OCI-LY7 (cell line): ENCODE measurements at regions not wholly inside any gene's neighbourhood (a gene's known extent, or its start where the extent isn't known, plus 50 kb on each side); places are given as distances from the start of the nearest gene placed in this dataset.

Experiments
- BruUV-seq: library from RNA; stranded (reverse); fragments of 400-500 nt; replicated peaks from 2 replicates; lab custom pipeline; 2021; lab: Mats Ljungman, UMichigan
- CTCF ChIA-PET: fragments of 300-600 bp; sonication (Branson Sonifier 250); formaldehyde crosslinking; loops from one replicate; lab custom pipeline; 2022; ENCODE audit warnings: antibody characterized with exemption; ENCODE audit not compliant: unreplicated experiment; lab: Charles Lee
- POLR2A ChIA-PET: fragments of 300-600 bp; sonication (Branson Sonifier 250); formaldehyde crosslinking; loops from one replicate; lab custom pipeline; 2022; ENCODE audit warnings: antibody characterized with exemption; lab: Charles Lee
- DNase-seq: peaks from one replicate; pipeline ENCODE4 v3.0.0-alpha.2; 2015; ENCODE audit warnings: low spot score
- H2AFZ ChIP-seq: fragments of 200-600 bp; sonication (generic), shearing (Covaris generic); 2 replicates; pipeline ENCODE4 v1.6.1; 2014; ENCODE audit warnings: mild to moderate bottlenecking, antibody characterized with exemption, low read length, moderate library complexity
- H3K27ac ChIP-seq: fragments of 200-600 bp; sonication (generic); 2 replicates; pipeline ENCODE4 v1.5.1; 2014; ENCODE audit warnings: mixed run types, low read depth, mild to moderate bottlenecking, moderate library complexity, low read length, inconsistent platforms; ENCODE audit not compliant: poor library complexity, severe bottlenecking
- H3K36me3 ChIP-seq: fragments of 200-600 bp; sonication (generic); 2 replicates; pipeline ENCODE4 v1.6.1; 2014; ENCODE audit warnings: mild to moderate bottlenecking, antibody characterized with exemption, low read length, moderate library complexity, mixed read lengths; ENCODE audit not compliant: insufficient read depth
- H3K4me1 ChIP-seq: fragments of 200-600 bp; sonication (generic); 2 replicates; pipeline ENCODE4 v1.5.1; 2014; ENCODE audit warnings: mild to moderate bottlenecking, low read length; ENCODE audit not compliant: insufficient read depth, poor library complexity, severe bottlenecking
- H3K4me2 ChIP-seq: fragments of 200-600 bp; sonication (generic); 2 replicates; pipeline ENCODE4 v1.6.1; 2014; ENCODE audit warnings: mild to moderate bottlenecking, low read length
- H3K4me3 ChIP-seq: fragments of 200-600 bp; sonication (generic); 2 replicates; pipeline ENCODE4 v1.5.1; 2014; ENCODE audit warnings: mild to moderate bottlenecking, low read depth, low read length; ENCODE audit not compliant: poor library complexity, severe bottlenecking
- H3K79me2 ChIP-seq: fragments of 200-600 bp; sonication (generic); 2 replicates; pipeline ENCODE4 v1.6.1; 2016; ENCODE audit warnings: low read depth, mild to moderate bottlenecking, low read length, moderate library complexity, mixed read lengths; ENCODE audit not compliant: insufficient read depth
- H3K9me2 ChIP-seq: fragments of 200-600 bp; sonication (generic); 2 replicates; pipeline ENCODE4 v1.6.1; 2016; ENCODE audit warnings: mild to moderate bottlenecking, low read length, mixed read lengths; ENCODE audit not compliant: insufficient read depth
- H3K9me3 ChIP-seq: fragments of 200-600 bp; sonication (generic); 2 replicates; pipeline ENCODE4 v1.6.1; 2014; ENCODE audit warnings: mild to moderate bottlenecking, mixed run types, low read length, mixed read lengths
- H4K20me1 ChIP-seq: fragments of 200-600 bp; sonication (generic); 2 replicates; pipeline ENCODE4 v1.6.1; 2014; ENCODE audit warnings: mild to moderate bottlenecking, antibody characterized with exemption, low read length, moderate library complexity, mixed read lengths; ENCODE audit not compliant: insufficient read depth
- EZH2phosphoT487 ChIP-seq: fragments of 200-600 bp; sonication (generic); IDR thresholded peaks from 2 replicates; pipeline ENCODE4 v1.6.1; 2018; ENCODE audit warnings: low read depth, borderline replicate concordance, mild to moderate bottlenecking, mixed run types, antibody characterized with exemption, low read length, moderate library complexity, mixed read lengths
- intact Hi-C: fragments of 100-400 bp; cut with micrococcal nuclease; formaldehyde crosslinking; loops from one replicate; pipeline ENCODE4 v1.10.0; 2022; ENCODE audit not compliant: unreplicated experiment
- TF ChIP-seq, protein P1 (sequence below): fragments of 200-600 bp; sonication (generic); conservative IDR thresholded peaks from 2 replicates; pipeline ENCODE4 v1.5.1; 2014; ENCODE audit warnings: mild to moderate bottlenecking, antibody characterized with exemption, low read length, moderate library complexity, mixed read lengths

DNA sequence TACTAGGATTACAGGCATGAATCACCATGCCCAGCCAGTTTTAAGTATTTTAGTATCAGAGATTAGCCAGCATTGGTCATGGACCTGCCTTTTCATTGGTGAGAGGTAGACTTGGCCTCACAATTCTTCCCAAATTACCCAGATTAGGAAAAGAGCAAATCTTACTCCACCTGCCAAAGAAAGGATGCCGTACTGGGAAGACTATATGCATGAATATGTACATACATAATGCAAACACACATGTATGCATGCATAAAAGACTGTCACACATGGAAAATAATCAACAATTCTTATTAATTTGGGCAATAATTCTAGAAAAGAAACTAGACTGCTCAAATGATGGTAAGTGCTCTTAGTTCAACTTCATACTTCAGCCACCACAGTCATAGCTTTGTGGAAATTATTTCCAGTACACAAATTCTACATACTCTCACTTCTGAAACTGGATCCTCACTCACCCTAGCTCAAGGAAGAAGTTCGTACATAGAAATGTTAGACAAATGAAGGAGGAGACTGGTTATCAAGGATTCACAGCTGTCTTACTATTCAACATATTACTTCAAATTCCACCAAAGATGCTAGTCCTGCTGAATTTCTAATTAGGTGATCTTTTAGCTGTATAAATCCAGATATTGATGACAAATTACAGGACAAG is 73.7 kb downstream of the MINAR2 start:
- Histone ChIP-seq H3K9me2 (no peaks in the 10 kb centered on the region), H3K4me2 (no peak overlapping the region), H3K27ac (no peak overlapping the region), H2AFZ (no peak overlapping the region), H3K4me1 (no peaks in the 10 kb centered on the region), H3K79me2 (no peaks in the 10 kb centered on the region), H4K20me1 (no peaks in the 10 kb centered on the region), H3K9me3 (no peaks in the 10 kb centered on the region), H3K36me3 (no peaks in the 10 kb centered on the region), H3K4me3 (no peak overlapping the region)
- TF ChIP-seq EZH2phosphoT487: no peak
- TF ChIP-seq, protein P1, sequence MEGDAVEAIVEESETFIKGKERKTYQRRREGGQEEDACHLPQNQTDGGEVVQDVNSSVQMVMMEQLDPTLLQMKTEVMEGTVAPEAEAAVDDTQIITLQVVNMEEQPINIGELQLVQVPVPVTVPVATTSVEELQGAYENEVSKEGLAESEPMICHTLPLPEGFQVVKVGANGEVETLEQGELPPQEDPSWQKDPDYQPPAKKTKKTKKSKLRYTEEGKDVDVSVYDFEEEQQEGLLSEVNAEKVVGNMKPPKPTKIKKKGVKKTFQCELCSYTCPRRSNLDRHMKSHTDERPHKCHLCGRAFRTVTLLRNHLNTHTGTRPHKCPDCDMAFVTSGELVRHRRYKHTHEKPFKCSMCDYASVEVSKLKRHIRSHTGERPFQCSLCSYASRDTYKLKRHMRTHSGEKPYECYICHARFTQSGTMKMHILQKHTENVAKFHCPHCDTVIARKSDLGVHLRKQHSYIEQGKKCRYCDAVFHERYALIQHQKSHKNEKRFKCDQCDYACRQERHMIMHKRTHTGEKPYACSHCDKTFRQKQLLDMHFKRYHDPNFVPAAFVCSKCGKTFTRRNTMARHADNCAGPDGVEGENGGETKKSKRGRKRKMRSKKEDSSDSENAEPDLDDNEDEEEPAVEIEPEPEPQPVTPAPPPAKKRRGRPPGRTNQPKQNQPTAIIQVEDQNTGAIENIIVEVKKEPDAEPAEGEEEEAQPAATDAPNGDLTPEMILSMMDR: no peak
- no TSS peak for BruUV-seq
- DNase-seq: no peak
- ChIA-PET POLR2A (no interaction called here), CTCF (no interaction called here)
- intact Hi-C loops: no loop called here

DNA sequence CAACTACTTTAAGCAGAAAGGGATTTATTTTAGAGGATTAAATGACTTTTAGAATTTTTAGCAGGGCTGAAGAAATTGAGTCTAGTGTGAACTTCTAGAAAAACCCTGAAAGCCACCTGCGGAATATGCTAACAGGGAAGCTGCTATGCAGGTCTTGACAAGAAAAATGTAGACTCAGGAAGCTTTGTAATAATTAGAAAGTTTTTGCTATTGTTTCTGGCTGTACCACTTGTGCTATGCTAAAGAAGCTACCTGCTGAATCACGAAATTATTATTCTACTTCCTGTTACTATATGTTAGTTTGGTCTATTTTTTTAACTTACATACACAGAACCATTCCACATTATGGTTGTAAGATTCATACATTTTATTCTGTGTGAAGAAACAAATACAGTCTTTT is 74.0 kb upstream of the CHSY3 start:
- Histone ChIP-seq H3K9me2 (no peaks in the 10 kb centered on the region), H3K79me2 (no peaks in the 10 kb centered on the region), H3K27ac (no peak overlapping the region), H3K4me3 (no peak overlapping the region), H2AFZ (no peak overlapping the region), H3K9me3 (no peaks in the 10 kb centered on the region), H4K20me1 (no peaks in the 10 kb centered on the region), H3K36me3 (no peaks in the 10 kb centered on the region), H3K4me2 (no peak overlapping the region), H3K4me1 (no peaks in the 10 kb centered on the region)
- BruUV-seq: no TSS peak
- no peak for DNase-seq
- intact Hi-C loops: no loop called here
- TF ChIP-seq, protein P1: no peak
- no peak for TF ChIP-seq EZH2phosphoT487
- ChIA-PET POLR2A (no interaction called here), CTCF (no interaction called here)

DNA sequence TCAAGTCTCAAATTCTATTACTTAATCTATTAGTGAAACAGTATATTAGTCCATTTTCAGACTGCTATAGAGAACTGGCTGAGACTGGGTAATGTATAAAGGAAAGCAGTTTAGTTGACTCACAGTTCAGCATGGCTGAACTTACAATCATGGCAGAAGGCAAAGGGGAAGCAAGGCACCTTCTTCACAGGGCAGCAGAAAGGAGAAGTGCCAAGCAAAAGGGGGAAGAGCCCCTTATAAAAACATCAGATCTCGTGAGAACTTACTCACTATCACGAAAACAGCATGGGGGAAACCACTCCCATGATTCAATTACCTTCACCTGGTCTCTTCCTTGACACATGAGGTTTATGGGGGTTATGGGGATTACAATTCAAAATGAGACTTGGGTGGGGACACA is 67.9 kb upstream of the CHSY3 start:
- BruUV-seq: no TSS peak

More for the DNA sequence above, 67.9 kb upstream of the CHSY3 start:
- H3K4me3 ChIP-seq: no peak overlapping the region
- H3K4me1 ChIP-seq: no peaks in the 10 kb centered on the region
- DNase-seq: no peak
- no peaks in the 10 kb centered on the region for H3K79me2 ChIP-seq
- no peak overlapping the region for H3K27ac ChIP-seq
- H3K9me2 ChIP-seq: no peaks in the 10 kb centered on the region
- no peaks in the 10 kb centered on the region for H3K36me3 ChIP-seq
- H2AFZ ChIP-seq: no peak overlapping the region
- intact Hi-C loops: no loop called here
- no peaks in the 10 kb centered on the region for H4K20me1 ChIP-seq
- no peaks in the 10 kb centered on the region for H3K9me3 ChIP-seq
- ChIA-PET CTCF (no interaction called here), POLR2A (no interaction called here)
- TF ChIP-seq EZH2phosphoT487: no peak
- TF ChIP-seq, protein P1: no peak
- H3K4me2 ChIP-seq: no peak overlapping the region
